ENCODE measurements at regions not wholly inside any gene's neighbourhood (a gene's known extent, or its start where the extent isn't known, plus 50 kb on each side); places are given as distances from the start of the nearest gene placed in this dataset.

DNA sequence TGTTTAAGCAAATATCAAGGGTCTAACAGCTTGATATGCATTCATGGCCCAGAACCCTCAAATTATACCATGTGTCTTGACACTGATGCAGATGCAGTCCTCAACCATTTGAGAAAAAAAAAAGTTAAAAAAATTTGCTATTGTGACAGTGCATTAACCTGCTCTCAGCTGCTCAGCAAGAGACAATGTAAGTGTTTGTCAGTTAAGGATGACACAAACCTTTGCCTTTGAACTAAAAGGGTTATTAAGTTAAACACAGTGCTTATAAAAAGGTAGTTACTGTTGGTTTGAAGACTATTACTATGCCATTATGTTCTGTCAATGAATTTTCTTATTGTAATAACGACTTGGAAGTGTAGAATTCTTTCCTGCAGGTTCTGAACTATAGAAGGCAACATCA is 655.6 kb upstream of the NEGR1 start:
- H3K27ac Mint-ChIP-seq = no peak overlapping the region
- H3K9me3 Mint-ChIP-seq = no peaks in the 10 kb centered on the region
- no peak overlapping the region for H3K4me3 Mint-ChIP-seq
- no peaks in the 10 kb centered on the region for H3K4me1 Mint-ChIP-seq (ENCODE audit: low read depth)
- no peaks in the 10 kb centered on the region for H3K36me3 Mint-ChIP-seq (ENCODE audit: low read depth)
- intact Hi-C loops (cut with micrococcal nuclease) = no loop called here
- H3K27me3 Mint-ChIP-seq (ENCODE audit: insufficient read depth) = no peaks in the 10 kb centered on the region
- DNase-seq (ENCODE audit: low spot score) = no peak

DNA sequence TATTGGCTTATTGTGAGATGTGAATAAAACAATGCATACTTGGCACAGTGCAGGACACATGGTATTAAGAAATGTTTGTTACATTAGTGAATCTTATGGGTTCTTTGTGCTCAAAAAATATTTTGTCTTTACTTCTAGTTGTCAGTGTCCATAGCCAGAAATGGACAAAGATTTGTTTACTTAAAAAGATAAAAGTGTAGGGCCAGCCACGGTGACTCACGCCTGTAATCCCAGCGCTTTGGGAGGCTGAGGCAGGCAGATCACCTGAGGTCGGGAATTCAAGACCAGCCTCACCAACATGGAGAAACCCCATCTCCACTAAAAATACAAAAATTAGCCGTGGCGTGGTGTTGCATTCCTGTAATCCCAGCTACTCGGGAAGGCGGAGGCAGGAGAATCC is 654.6 kb upstream of the NEGR1 start:
- Mint-ChIP-seq H3K9me3 (no peaks in the 10 kb centered on the region), H3K4me3 (no peak overlapping the region), H3K4me1 (ENCODE audit: low read depth) (no peaks in the 10 kb centered on the region)

DNA sequence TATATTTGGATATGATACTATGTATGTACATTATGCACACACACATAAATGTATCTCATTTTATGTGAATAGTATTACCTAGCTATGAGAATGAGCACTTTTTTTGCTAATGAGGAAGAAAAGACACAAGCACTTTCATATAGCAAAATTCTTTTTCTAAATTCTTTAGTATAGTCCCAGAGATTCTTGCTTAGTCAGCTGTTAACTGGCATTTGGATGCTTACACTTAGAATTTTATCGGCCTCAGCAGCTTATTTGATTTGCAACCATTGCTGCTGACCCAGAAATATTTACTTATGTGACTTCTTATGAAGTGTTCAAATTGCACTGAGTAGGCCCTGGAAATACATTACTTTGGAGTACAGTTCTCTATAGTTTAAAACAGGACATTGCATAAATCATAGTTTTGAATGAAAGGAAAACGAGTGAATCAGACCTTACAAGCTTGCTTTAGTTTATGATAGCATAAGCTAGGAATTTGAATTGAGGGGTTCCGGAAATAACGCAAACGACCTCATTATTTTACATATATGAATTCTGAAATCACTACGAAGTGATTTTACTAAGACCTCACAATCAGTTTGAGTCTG is 653.9 kb upstream of the NEGR1 start:
- Mint-ChIP-seq H3K36me3 (ENCODE audit: low read depth) (no peaks in the 10 kb centered on the region), H3K27ac (no peak overlapping the region), H3K9me3 (no peaks in the 10 kb centered on the region), H3K4me3 (no peak overlapping the region), H3K4me1 (ENCODE audit: low read depth) (no peaks in the 10 kb centered on the region), H3K27me3 (ENCODE audit: insufficient read depth) (no peaks in the 10 kb centered on the region)
- intact Hi-C loops (cut with micrococcal nuclease) = no loop called here
- no peak for DNase-seq (ENCODE audit: low spot score)

More for the DNA sequence above, 654.6 kb upstream of the NEGR1 start:
- no peak for DNase-seq (ENCODE audit: low spot score)
- Mint-ChIP-seq H3K27ac (no peak overlapping the region), H3K36me3 (ENCODE audit: low read depth) (no peaks in the 10 kb centered on the region), H3K27me3 (ENCODE audit: insufficient read depth) (no peaks in the 10 kb centered on the region)
- intact Hi-C loops (cut with micrococcal nuclease) = no loop called here

DNA sequence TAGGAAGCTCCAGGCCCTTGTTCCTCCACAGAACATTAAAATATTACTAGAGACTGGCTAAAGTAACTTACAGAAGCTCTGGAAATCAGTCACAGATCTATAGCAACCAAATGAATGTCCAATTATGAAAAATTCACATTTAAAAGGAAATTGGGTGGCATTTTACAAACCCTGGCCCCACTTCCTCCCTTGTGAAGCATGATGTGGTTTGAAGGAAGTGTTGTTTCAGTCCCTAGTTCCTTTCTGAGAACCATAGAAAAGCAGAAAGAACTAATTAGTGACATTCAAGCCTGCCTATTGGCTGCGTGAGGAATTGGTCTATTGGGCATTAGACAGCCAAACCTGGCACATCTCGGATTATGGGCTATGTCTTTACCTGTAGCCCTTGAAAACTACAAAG is 649.7 kb upstream of the NEGR1 start:
- Mint-ChIP-seq H3K9me3 (no peaks in the 10 kb centered on the region), H3K36me3 (ENCODE audit: low read depth) (no peaks in the 10 kb centered on the region), H3K27me3 (ENCODE audit: insufficient read depth) (no peaks in the 10 kb centered on the region), H3K4me3 (no peak overlapping the region), H3K4me1 (ENCODE audit: low read depth) (no peaks in the 10 kb centered on the region), H3K27ac (no peak overlapping the region)
- intact Hi-C loops (cut with micrococcal nuclease) = no loop called here
- DNase-seq (ENCODE audit: low spot score) = no peak

DNA sequence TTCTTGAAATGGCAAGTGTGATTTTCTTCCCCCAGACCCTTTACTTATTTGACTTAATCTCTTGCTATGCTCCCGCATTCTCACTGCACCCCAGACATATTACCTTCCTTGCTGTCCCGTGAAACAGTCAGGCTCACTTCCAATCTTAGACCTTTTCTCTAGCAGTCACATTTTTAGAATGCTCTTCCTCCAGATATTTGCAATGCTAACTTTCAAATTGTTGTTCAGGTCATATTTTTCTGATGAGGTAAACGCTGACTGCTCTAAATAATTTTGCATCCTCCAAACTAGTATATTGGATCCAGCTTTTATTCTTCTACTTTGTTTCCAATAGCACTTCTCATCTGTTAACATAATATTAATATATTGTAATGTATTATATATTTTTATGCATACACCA is 648.2 kb upstream of the NEGR1 start:
- DNase-seq (ENCODE audit: low spot score) = no peak
- H3K27ac Mint-ChIP-seq = no peak overlapping the region
- intact Hi-C loops (cut with micrococcal nuclease) = no loop called here
- no peaks in the 10 kb centered on the region for H3K36me3 Mint-ChIP-seq (ENCODE audit: low read depth)
- no peaks in the 10 kb centered on the region for H3K27me3 Mint-ChIP-seq (ENCODE audit: insufficient read depth)
- no peaks in the 10 kb centered on the region for H3K9me3 Mint-ChIP-seq
- no peaks in the 10 kb centered on the region for H3K4me1 Mint-ChIP-seq (ENCODE audit: low read depth)
- H3K4me3 Mint-ChIP-seq = no peak overlapping the region

DNA sequence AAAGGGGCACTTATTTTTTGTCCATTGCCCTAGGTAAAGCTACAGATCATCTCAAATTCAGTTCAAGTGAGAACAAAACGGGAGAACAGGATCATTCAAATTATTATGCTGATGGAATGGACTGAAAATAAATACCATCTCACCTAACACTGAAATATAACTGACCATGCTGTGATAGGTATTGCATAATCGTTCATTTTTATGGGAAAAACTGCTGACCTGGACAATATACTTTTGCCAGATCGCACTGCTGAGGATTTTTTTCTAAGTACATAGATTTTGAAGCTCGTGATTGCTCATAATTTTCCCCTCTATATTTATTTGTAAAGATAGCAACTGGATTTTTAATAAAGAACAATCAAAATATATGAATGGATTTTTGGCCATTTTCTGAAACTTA is 636.6 kb upstream of the NEGR1 start:
- Mint-ChIP-seq H3K9me3 (no peaks in the 10 kb centered on the region), H3K36me3 (ENCODE audit: low read depth) (no peaks in the 10 kb centered on the region), H3K27me3 (ENCODE audit: insufficient read depth) (no peaks in the 10 kb centered on the region), H3K4me3 (no peak overlapping the region), H3K4me1 (ENCODE audit: low read depth) (no peaks in the 10 kb centered on the region), H3K27ac (no peak overlapping the region)
- intact Hi-C loops (cut with micrococcal nuclease) = no loop called here
- DNase-seq (ENCODE audit: low spot score) = no peak

DNA sequence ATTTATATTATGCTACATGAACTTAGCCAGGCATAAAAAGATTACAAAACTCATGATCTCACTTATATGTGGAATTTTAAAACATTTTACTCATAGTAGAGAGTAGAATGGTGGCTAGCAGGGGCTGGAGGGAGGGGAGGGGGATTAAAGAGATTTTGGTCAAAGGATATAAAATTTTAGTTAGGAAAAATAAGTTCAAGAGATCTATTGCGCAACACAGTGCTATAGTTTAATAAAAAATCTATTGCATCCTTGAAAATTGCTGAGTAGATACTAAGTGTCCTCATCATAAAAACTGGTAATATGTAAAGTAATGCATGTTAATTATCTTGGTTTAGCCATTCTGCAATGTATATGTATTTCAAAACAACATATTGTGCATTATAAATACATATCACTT is 635.6 kb upstream of the NEGR1 start:
- H3K36me3 Mint-ChIP-seq (ENCODE audit: low read depth) = no peaks in the 10 kb centered on the region
- H3K4me1 Mint-ChIP-seq (ENCODE audit: low read depth) = no peaks in the 10 kb centered on the region
- H3K4me3 Mint-ChIP-seq = no peak overlapping the region
- no peaks in the 10 kb centered on the region for H3K27me3 Mint-ChIP-seq (ENCODE audit: insufficient read depth)
- intact Hi-C loops (cut with micrococcal nuclease) = no loop called here
- no peak for DNase-seq (ENCODE audit: low spot score)
- no peak overlapping the region for H3K27ac Mint-ChIP-seq
- H3K9me3 Mint-ChIP-seq = no peaks in the 10 kb centered on the region

DNA sequence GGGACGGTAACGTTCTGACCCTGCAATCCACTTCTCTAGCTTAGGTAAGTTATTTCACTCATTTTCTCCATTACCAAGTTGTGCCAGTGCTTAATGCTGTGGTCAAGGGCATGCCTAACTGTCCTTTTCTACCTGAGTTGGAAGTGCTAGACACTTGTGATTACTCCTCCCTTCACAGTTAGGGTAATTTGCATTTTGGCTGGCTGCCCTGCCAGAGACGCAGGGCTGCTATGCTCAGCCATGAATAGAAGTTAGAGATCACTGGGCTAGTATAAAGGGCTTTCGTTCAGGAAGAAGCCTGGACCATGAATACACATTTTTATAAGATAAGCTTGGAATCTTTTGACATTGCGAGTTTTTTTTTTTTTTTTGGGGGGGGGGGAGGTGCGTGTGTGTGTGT is 633.2 kb upstream of the NEGR1 start:
- Mint-ChIP-seq H3K27me3 (ENCODE audit: insufficient read depth) (no peaks in the 10 kb centered on the region), H3K27ac (no peak overlapping the region), H3K36me3 (ENCODE audit: low read depth) (no peaks in the 10 kb centered on the region), H3K4me3 (no peak overlapping the region), H3K4me1 (ENCODE audit: low read depth) (no peaks in the 10 kb centered on the region), H3K9me3 (no peaks in the 10 kb centered on the region)
- DNase-seq (ENCODE audit: low spot score) = no peak
- intact Hi-C loops (cut with micrococcal nuclease) = no loop called here

DNA sequence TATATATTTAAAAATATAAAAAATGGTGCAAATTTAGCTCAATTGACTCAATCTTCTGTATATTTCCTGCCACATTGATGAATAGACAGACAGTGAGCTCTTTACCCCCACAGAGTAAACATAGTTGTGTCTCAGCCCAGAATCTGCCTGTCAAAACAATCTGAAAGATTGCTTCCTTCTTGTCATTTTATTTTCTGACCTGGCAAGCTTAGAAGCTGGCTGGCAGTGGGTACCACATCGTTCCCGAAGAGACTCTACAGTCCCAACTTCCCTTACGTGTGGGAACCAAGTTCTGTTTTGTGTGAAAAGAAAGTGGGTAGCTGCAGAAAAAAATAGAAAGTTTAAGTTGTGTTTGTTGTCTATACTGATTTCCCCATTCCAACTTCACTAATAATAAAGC is 629.3 kb upstream of the NEGR1 start:
- intact Hi-C loops (cut with micrococcal nuclease) = no loop called here
- Mint-ChIP-seq H3K4me1 (ENCODE audit: low read depth) (no peaks in the 10 kb centered on the region), H3K27ac (no peak overlapping the region), H3K27me3 (ENCODE audit: insufficient read depth) (no peaks in the 10 kb centered on the region), H3K36me3 (ENCODE audit: low read depth) (no peaks in the 10 kb centered on the region), H3K9me3 (no peaks in the 10 kb centered on the region), H3K4me3 (no peak overlapping the region)
- no peak for DNase-seq (ENCODE audit: low spot score)

DNA sequence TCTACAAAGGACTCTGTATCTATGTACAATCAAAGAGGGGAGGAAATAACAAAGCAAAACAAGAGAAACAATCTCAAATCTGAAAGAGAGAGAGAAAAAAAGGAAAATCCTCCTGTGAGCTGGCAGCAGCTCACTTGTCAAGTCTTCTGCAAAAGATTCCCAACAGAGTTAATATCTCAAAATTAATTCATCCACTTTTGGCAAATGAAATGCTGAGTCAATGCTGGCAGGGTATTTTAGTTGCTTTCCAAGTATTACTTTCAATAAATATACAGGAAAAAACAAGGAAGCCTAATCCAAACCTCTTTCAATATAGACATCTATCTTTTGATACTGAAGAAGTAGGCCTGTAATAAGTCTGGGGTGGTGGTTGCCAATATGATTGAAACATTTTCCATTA is 613.9 kb upstream of the NEGR1 start:
- Mint-ChIP-seq H3K27ac (no peak overlapping the region), H3K4me3 (no peak overlapping the region), H3K9me3 (no peaks in the 10 kb centered on the region), H3K27me3 (ENCODE audit: insufficient read depth) (no peaks in the 10 kb centered on the region), H3K4me1 (ENCODE audit: low read depth) (no peaks in the 10 kb centered on the region), H3K36me3 (ENCODE audit: low read depth) (no peaks in the 10 kb centered on the region)
- intact Hi-C loops (cut with micrococcal nuclease) = no loop called here
- no peak for DNase-seq (ENCODE audit: low spot score)

DNA sequence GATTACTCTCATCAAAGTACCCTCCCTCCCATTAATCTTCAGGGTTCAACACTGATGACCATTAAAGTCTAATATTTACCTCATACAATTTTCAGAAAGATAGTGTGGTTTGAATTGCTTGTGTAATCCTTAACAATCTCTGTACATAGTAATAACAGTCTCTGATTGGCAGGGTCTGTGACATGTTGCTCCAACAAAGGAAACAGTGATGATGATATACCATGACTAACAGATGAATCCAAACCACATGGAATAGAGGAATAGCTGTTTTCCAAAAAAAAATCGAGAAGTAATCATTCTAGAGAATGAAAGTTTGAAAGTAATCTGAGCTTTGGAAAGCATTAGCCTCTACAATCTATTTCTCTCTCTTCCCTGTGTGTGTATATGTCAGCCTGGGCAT is 610.1 kb upstream of the NEGR1 start:
- Mint-ChIP-seq H3K27ac (no peak overlapping the region), H3K4me3 (no peak overlapping the region), H3K4me1 (ENCODE audit: low read depth) (no peaks in the 10 kb centered on the region), H3K9me3 (no peaks in the 10 kb centered on the region), H3K36me3 (ENCODE audit: low read depth) (no peaks in the 10 kb centered on the region), H3K27me3 (ENCODE audit: insufficient read depth) (no peaks in the 10 kb centered on the region)
- no peak for DNase-seq (ENCODE audit: low spot score)
- intact Hi-C loops (cut with micrococcal nuclease) = no loop called here

DNA sequence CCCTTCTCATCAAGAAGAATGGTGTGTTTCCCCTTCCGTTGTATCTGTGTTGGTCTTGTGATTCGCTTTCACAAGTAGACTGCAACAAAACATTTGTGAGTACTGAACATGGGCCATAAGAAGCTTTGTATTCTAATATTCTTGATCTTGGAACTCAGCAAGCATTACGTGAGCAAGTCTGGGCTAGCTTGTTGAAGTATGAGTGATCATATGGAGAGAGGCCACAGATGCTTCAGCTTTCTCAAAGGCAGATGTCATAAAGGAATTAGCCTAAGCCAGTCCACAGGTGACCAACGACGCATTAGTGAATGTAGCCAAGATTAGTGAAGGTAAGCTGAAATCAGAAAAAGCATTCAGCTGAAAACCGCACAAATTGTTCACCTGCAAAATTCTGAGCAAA is 609.6 kb upstream of the NEGR1 start:
- no peak overlapping the region for H3K4me3 Mint-ChIP-seq
- no peaks in the 10 kb centered on the region for H3K4me1 Mint-ChIP-seq (ENCODE audit: low read depth)
- no peaks in the 10 kb centered on the region for H3K9me3 Mint-ChIP-seq
- H3K27ac Mint-ChIP-seq = no peak overlapping the region
- intact Hi-C loops (cut with micrococcal nuclease) = no loop called here
- no peak for DNase-seq (ENCODE audit: low spot score)
- no peaks in the 10 kb centered on the region for H3K36me3 Mint-ChIP-seq (ENCODE audit: low read depth)
- no peaks in the 10 kb centered on the region for H3K27me3 Mint-ChIP-seq (ENCODE audit: insufficient read depth)

DNA sequence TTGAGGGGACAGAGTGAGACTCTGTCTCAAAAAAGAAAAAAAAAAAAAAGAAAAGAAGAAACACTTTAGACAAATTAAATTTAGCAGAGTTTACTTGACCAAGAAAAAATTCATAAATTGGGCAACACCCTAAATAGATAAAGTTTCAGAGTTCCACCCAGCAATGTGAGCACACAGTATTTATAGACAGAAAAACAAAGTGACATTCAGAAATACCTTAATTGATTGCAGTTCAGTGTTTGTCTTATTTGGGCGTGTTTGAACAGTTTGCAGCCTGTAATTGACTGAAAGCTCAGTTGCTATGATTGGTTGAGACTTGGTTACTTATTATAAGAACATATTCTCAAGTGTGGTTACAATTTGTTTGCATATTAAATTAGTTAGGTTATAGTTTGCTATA is 603.5 kb upstream of the NEGR1 start:
- no peak overlapping the region for H3K27ac Mint-ChIP-seq
- no peak overlapping the region for H3K4me3 Mint-ChIP-seq
- no peaks in the 10 kb centered on the region for H3K4me1 Mint-ChIP-seq (ENCODE audit: low read depth)
- no peaks in the 10 kb centered on the region for H3K27me3 Mint-ChIP-seq (ENCODE audit: insufficient read depth)
- H3K9me3 Mint-ChIP-seq = no peaks in the 10 kb centered on the region
- intact Hi-C loops (cut with micrococcal nuclease) = no loop called here
- H3K36me3 Mint-ChIP-seq (ENCODE audit: low read depth) = no peaks in the 10 kb centered on the region
- DNase-seq (ENCODE audit: low spot score) = no peak

DNA sequence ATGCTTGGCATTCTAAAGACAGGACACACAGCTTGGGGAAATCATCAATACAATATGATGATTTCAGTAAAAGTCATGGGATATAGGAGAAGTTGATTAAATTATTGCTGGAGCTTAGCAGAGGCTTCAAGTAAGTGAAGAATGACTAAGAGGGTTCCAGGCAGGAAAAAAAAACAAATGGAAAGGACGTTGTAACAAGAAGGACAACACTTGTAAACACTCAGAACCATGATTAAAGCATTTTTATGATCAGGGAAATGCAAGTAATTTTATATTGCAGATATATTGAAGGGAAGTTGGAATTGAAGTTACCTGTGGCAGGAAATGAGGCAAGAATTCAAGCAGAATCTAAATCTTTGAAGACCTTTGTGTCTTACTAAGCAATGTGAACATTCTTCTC is 602.7 kb upstream of the NEGR1 start:
- Mint-ChIP-seq H3K4me3 (no peak overlapping the region), H3K27ac (no peak overlapping the region), H3K36me3 (ENCODE audit: low read depth) (no peaks in the 10 kb centered on the region), H3K9me3 (no peaks in the 10 kb centered on the region), H3K4me1 (ENCODE audit: low read depth) (no peaks in the 10 kb centered on the region), H3K27me3 (ENCODE audit: insufficient read depth) (no peaks in the 10 kb centered on the region)
- DNase-seq (ENCODE audit: low spot score) = no peak
- intact Hi-C loops (cut with micrococcal nuclease) = no loop called here

Data from activated T-helper 1 cell treated with anti-CD3 and anti-CD28 coated beads, Interleukin-12 subunit alpha, Interleukin-12 subunit beta, Interleukin-2, Interleukin-4 antibody, amounts not matched to agents 30 ng/mL and 10 ng/mL and 1 ng/mL, durations not matched to agents 14 hours and 24 hours and 36 hours (primary cell).